ENCODE measurements at regions not wholly inside any gene's neighbourhood (a gene's known extent, or its start where the extent isn't known, plus 50 kb on each side); places are given as distances from the start of the nearest gene placed in this dataset.

- no peak for DNase-seq (ENCODE audit: low read depth in 2 of 2)
- H3K4me3 ChIP-seq (replicated peaks in 1 of 2; ENCODE audit: low read depth in 2 of 2, low read length in 2 of 2) = no peak overlapping the region
- TF ChIP-seq CTCF (IDR thresholded peaks at IDR 0.05; ENCODE audit: low read depth, low read length) = no peak
These were observed 74.9 kb upstream of the CMKLR1 start for GRCh38 chr12:108414021-108414420.

- H3K4me3 ChIP-seq (replicated peaks in 1 of 2; ENCODE audit: low read depth in 2 of 2, low read length in 2 of 2) = no peak overlapping the region
These were observed 71.6 kb upstream of the CMKLR1 start for GRCh38 chr12:108410689-108411088.

GRCh38 chr12:108409481-108409880 is 70.4 kb upstream of the CMKLR1 start:
- no peak overlapping the region for H3K4me3 ChIP-seq (replicated peaks in 1 of 2; ENCODE audit: low read depth in 2 of 2, low read length in 2 of 2)
- TF ChIP-seq CTCF (IDR thresholded peaks at IDR 0.05; ENCODE audit: low read depth, low read length) = no peak
- no peak for DNase-seq (ENCODE audit: low read depth in 2 of 2)

More at GRCh38 chr12:108410689-108411088, 71.6 kb upstream of the CMKLR1 start:
- DNase-seq (ENCODE audit: low read depth in 2 of 2) = no peak
- no peak for TF ChIP-seq CTCF (IDR thresholded peaks at IDR 0.05; ENCODE audit: low read depth, low read length)

- no peak for TF ChIP-seq CTCF (IDR thresholded peaks at IDR 0.05; ENCODE audit: low read depth, low read length)
- DNase-seq (ENCODE audit: low read depth in 2 of 2) = no peak
- no peak overlapping the region for H3K4me3 ChIP-seq (replicated peaks in 1 of 2; ENCODE audit: low read depth in 2 of 2, low read length in 2 of 2)
These were observed 64.8 kb upstream of the CMKLR1 start for GRCh38 chr12:108403952-108404351.

- no peak overlapping the region for H3K4me3 ChIP-seq (replicated peaks in 1 of 2; ENCODE audit: low read depth in 2 of 2, low read length in 2 of 2)
- TF ChIP-seq CTCF (IDR thresholded peaks at IDR 0.05; ENCODE audit: low read depth, low read length) = no peak
- DNase-seq (ENCODE audit: low read depth in 2 of 2) = no peak
These were observed 62.9 kb upstream of the CMKLR1 start for GRCh38 chr12:108401964-108402363.

- no peak for TF ChIP-seq CTCF (IDR thresholded peaks at IDR 0.05; ENCODE audit: low read depth, low read length)
- H3K4me3 ChIP-seq (replicated peaks in 1 of 2; ENCODE audit: low read depth in 2 of 2, low read length in 2 of 2) = no peak overlapping the region
- DNase-seq (ENCODE audit: low read depth in 2 of 2) = no peak
These were observed 61.9 kb upstream of the CMKLR1 start for GRCh38 chr12:108400900-108401480.

GRCh38 chr12:108400481-108400880 is 61.4 kb upstream of the CMKLR1 start:
- no peak for DNase-seq (ENCODE audit: low read depth in 2 of 2)
- H3K4me3 ChIP-seq (replicated peaks in 1 of 2; ENCODE audit: low read depth in 2 of 2, low read length in 2 of 2) = no peak overlapping the region
- TF ChIP-seq CTCF (IDR thresholded peaks at IDR 0.05; ENCODE audit: low read depth, low read length) = no peak
